HG03025 (cell line): ENCODE measurements at regions not wholly inside any gene's neighbourhood (a gene's known extent, or its start where the extent isn't known, plus 50 kb on each side); places are given as distances from the start of the nearest gene placed in this dataset.

ENCODE experiments used
- ATAC-seq: cut with Tn5 transposase; IDR thresholded peaks from one replicate; pipeline ENCODE4 v1.9.1; 2021; ENCODE audit warnings: mild to moderate bottlenecking, moderate library complexity; ENCODE audit not compliant: unreplicated experiment, low FRiP score

DNA sequence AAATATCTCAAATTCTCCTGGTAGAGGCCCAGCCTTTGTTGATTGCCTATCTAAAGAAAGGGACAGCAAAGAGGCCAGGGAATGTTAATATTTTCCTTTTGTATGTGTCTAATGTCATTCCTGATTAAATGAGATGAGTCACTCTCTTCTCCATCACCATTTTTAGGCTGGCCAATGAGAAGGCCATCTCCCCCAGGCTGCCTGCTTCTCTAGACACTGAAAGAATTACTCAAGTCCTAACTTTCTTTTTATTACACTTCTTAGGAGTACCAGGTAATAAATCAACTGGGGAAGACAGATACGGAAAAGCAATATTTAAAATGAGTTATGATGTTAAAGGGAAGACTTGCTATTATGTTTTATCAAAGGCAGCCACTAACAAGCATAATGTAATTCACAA is 259.2 kb upstream of the SORL1-AS1 start:
- no peak for ATAC-seq

DNA sequence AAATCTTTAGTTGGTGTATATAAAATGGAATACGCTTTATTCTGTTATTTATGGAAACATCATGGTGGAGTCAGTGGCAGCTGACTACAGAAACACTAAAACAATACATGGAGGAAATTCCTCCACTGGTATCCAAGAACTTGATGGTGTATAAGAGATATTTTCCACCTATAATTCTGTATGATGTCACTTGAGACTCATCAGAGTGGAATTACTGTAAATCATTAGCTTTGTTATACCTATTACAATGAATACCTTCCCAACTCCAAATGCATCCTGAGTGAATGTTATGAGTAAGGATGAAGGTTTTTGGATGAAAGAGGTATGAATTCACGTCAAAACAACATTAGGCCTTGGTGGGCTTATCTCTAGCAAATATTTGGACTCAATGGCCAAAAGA is 258.5 kb upstream of the SORL1-AS1 start:
- ATAC-seq: no peak

DNA sequence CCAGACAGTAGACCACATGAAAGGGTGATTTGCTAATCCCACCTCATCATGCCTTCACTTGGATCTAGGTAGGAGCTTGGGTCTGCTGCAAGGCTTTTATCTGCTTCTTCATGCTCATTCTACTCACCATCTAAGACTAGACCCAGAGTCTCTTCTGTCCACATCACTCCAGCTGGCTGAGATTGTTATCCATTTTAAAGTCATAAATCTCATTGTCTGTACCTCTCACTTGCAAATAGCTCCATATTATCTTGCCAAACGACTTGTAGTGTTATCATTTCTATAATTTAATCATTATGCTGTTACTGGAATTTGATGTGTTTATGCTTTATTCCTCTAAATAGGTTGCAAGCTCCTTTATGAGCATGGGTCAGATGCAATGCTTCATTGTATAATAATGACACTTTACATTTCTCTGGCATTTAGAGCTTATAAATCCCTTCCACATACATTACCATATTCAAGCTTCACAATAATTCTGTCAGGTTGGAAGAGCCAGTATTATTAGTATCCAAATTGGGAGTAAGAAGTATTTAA is 254.2 kb upstream of the SORL1-AS1 start:
- no peak for ATAC-seq

DNA sequence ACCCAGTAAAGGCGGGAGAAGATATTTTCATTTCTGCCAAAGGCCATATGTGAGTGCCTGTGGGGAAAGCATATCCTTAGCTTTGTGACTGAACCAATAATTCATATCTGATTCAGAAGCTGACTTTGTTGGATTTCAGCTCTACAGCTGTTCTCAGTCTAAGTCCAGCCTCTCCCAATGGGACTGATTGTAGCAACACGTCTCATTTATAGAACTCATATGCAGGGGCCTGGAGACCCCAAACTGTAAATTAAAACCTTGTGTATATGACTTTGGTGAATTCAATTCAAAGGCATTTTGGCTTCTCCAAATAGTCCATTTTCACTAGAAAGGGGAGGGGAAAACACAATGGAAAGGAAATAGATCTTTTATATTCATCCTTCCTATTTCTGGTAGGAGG is 250.4 kb upstream of the SORL1-AS1 start:
- no peak for ATAC-seq

DNA sequence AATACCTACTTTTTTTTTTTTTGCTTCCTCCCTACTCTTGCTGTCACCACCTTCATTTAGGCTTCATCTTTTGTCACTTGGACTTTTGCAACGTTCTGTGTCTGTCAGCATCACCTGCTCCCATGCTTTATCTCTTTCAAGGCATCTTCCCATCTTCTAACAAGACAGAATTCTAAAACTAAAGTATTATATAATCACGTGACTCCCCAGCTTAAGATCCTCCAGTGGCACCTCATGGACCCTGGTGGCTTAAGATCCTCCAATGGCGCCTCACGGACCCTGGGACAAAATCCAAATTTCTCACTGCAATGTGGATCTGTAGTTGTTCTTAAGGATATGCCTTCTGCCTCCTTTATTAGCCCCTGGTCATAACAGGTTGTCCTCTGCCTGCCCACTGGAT is 248.2 kb upstream of the SORL1-AS1 start:
- ATAC-seq: no peak

DNA sequence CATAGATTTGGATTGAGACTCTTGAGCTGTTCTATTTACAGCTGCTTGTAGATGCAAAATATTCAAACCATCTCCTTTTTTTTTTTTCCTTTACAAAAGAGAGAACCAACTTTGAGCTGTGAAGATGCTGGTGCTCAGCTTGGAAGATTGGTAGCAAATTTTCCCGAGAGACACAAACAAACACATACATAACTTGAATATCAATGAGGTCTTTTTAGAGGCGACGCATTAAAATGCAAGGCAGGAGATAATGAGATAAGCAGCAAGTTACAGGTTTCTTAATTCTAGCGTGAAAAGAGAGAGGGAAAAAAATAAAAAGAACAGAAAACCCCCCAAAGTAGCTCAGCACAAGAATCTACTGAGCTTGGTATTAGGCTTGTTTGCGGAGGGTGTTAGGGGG is 247.0 kb upstream of the SORL1-AS1 start:
- no peak for ATAC-seq

DNA sequence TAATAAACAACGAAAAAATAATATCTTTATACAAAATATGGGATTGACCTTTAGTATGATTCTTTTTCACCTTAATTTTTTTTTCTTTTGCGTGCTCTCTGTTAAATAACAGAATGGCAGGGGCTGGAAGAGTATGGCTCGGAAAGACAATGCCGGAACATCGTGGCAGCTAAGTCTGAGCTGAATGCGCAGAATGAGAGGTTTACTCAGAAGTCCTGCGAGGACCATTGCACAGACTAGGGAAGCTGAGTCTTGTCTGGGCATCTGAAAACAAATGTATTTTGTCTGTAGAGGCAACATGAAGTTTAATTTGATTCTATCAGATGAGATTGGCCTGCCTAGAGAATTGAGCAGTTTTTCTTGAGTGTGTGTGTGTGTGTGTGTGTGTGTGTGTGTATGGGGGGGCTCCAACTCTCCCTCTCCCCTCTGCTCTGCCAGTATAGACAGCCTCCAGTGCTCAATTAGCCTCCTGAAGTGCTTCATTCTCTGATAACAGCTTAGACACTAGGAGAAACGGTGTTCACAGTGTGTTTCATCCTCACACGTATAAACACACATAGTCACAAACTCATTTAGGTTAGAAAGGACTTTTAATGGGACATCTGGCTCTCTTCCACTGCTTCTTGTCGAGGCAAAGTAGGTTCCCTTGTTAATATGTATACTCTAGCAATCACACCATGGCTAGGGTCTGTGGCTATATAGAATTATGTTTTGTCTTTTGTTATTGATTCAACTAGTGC is 244.3 kb upstream of the SORL1-AS1 start:
- no peak for ATAC-seq

DNA sequence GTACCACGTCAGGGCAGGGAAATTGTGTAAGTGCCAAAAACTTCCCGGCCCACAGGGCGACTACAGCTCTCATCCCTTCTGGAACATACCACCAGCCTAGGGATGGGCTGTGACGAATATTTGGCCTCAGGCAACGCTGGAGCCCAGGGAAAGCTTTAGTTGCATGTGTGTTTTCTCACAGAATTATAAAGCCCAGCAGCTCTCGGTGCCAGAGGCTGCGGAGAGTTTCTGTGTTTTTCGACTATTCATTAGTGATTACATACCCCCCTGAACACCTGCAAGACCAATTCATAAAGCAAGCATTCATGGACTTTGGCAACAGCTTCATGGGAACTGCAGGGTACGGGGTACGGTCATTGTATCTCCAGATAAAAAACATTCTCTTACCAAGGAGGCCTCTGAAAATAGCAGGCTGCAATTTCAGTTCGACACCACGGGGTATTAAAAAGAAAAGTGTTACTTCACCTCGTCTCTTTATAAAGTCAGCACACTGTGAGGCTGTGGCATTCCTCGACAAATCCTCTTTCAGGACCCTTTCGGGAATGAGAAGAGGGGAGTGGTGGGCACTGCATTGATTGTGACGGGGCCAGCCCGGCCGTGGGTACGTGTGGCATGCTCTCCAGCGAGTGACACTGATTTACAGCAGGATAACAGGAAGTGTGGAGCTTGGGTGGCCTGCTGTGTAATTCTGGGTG is 243.6 kb upstream of the SORL1-AS1 start:
- ATAC-seq: no peak

DNA sequence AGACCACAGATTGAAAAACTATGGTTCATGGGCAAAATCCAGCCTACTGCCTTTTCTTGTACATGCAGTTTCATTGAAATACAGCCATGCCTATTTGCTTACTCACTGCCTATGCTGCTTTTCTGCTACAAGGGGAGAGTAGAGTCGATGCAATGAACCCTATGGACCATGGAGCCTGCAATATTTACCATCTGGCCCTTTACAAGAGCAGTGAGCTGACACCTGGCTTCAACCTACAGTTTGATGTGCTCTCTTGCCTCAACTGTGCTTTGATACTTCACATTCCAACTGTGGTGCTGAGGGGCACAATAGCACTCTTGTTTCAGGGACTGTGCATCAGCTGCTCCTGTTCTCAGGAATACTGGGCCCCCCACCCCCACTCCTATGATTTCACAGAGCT is 239.5 kb upstream of the SORL1-AS1 start:
- ATAC-seq: no peak

DNA sequence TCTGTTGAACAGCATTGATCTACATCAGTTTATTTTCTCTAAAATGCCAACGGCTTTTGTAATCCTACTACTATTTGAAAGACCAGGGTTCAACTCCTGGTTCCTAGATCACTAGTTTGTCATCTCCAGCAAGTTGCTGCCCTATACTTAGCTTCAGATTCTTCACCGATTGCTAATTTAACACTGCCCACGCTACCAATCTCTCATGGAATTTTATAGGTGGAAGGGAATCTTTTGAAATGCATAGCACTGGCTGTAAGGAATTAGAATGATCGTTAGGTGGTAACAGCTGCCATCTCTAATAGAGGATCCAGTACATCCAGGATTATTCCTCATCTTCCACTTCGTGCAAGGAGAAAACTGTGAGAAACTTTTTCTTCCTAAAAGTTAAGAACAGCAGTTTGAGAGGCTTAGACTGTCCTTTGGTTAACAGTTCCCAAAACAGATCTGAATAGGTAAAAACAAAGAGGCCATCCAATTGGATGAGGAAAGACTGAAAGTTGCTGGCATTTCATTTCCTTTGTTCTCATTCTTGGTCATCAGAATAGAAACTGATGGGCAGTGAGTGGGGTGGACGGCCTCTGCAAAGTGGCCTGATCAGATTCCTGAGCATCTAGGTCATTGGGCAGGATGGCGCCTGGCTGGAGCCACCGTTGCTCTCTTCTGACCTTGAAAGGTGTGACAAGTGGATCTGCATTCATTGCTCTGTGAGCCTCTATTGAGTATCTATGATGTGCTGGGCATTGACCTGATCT is 236.3 kb upstream of the SORL1-AS1 start:
- ATAC-seq: no peak

DNA sequence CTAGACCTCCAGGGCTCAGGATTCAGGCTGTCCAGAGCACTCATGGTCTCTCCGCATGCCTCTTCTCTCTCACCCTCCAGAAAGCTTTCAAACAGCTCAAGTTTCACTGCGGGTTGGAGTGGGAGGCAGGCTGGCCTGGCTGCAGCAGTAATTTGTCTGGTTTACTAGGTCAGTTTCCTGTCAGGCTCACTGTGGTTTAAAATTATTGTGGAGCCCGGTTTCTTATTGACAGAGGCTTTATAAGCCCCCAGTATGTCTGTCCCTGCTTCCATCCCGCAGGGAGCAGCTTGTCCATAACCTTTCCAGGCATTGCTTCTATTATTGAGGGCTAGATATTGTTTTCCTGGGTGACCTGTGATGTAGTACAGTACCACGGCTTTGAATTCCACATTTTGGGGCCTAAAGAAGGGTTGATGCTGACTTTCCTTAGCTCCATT is 235.3 kb upstream of the SORL1-AS1 start:
- no peak for ATAC-seq

DNA sequence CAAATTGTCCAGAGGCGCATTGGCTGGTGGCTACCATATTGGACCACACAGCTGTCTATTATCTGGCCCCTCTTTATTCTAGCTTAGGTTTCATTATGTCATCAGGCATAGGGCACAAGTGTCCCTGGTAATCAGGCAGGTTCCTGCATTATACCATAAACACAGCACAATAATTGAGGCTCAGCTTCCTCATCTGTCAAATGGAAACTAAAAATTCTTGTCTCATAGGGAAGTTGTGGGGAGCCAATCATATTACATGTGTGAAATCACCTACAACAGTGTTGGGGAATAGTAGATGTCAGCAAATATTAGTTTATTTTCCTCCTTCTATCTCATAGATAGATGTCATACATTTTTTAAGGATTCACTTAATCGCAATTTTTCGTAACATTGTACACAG is 231.0 kb upstream of the SORL1-AS1 start:
- ATAC-seq: no peak
